ENCODE measurements at regions not wholly inside any gene's neighbourhood (a gene's known extent, or its start where the extent isn't known, plus 50 kb on each side); places are given as distances from the start of the nearest gene placed in this dataset.
"Not testable (repeated sequence)": the region's sequence is repeated elsewhere in the genome, so short reads cannot be mapped to it uniquely, and the experiment has no call there.

GRCh38 chr6:103101267-103101666 is 1707.8 kb downstream of the GRIK2 start:
- no peaks in the 10 kb centered on the region for H3K4me1 ChIP-seq (ENCODE audit: low read depth, poor library complexity, severe bottlenecking)
- TF ChIP-seq CTCF (conservative IDR thresholded peaks at IDR 0.05; ENCODE audit: low read depth, low read length): no peak
- H3K27ac ChIP-seq: no peak overlapping the region
- no peaks in the 10 kb centered on the region for H3K79me2 ChIP-seq (ENCODE audit: insufficient read depth, low read depth)
- no peak overlapping the region for H3K4me2 ChIP-seq
- no peaks in the 10 kb centered on the region for H3K36me3 ChIP-seq (ENCODE audit: insufficient read depth)
- H2AFZ ChIP-seq (ENCODE audit: low read depth): no peak overlapping the region
- no peaks in the 10 kb centered on the region for H3K27me3 ChIP-seq (ENCODE audit: insufficient read depth, low read depth)
- no peak overlapping the region for H3K4me3 ChIP-seq (IDR thresholded peaks at IDR 0.05; ENCODE audit: insufficient read depth, low read depth, low read length)
- no peak overlapping the region for H3K9ac ChIP-seq
- no peaks in the 10 kb centered on the region for H4K20me1 ChIP-seq (ENCODE audit: insufficient read depth)

GRCh38 chr6:103092414-103092813 is 1698.9 kb downstream of the GRIK2 start:
- H3K36me3 ChIP-seq (ENCODE audit: insufficient read depth); H3K4me3 ChIP-seq (IDR thresholded peaks at IDR 0.05; ENCODE audit: insufficient read depth, low read depth, low read length); H3K27ac ChIP-seq: not testable (repeated sequence)

GRCh38 chr6:103085801-103086200 is 1692.3 kb downstream of the GRIK2 start:
- Histone ChIP-seq H3K9ac (no peak overlapping the region), H3K36me3 (ENCODE audit: insufficient read depth) (no peaks in the 10 kb centered on the region), H4K20me1 (ENCODE audit: insufficient read depth) (no peaks in the 10 kb centered on the region), H3K4me1 (ENCODE audit: low read depth, poor library complexity, severe bottlenecking) (no peaks in the 10 kb centered on the region), H3K27me3 (ENCODE audit: insufficient read depth, low read depth) (no peaks in the 10 kb centered on the region), H3K27ac (no peak overlapping the region), H2AFZ (ENCODE audit: low read depth) (no peak overlapping the region), H3K79me2 (ENCODE audit: insufficient read depth, low read depth) (no peaks in the 10 kb centered on the region), H3K4me2 (no peak overlapping the region), H3K4me3 (IDR thresholded peaks at IDR 0.05; ENCODE audit: insufficient read depth, low read depth, low read length) (no peak overlapping the region)
- TF ChIP-seq CTCF (conservative IDR thresholded peaks at IDR 0.05; ENCODE audit: low read depth, low read length): no peak

More at GRCh38 chr6:103092414-103092813, 1698.9 kb downstream of the GRIK2 start:
- not testable (repeated sequence) for H3K4me2 ChIP-seq; H3K9ac ChIP-seq; H3K4me1 ChIP-seq (ENCODE audit: low read depth, poor library complexity, severe bottlenecking); H3K27me3 ChIP-seq (ENCODE audit: insufficient read depth, low read depth); H3K79me2 ChIP-seq (ENCODE audit: insufficient read depth, low read depth); H2AFZ ChIP-seq (ENCODE audit: low read depth); H4K20me1 ChIP-seq (ENCODE audit: insufficient read depth)

GRCh38 chr6:103081876-103082630 is 1688.5 kb downstream of the GRIK2 start:
- Histone ChIP-seq H3K4me2 (no peak overlapping the region), H4K20me1 (ENCODE audit: insufficient read depth) (no peaks in the 10 kb centered on the region), H3K27me3 (ENCODE audit: insufficient read depth, low read depth) (no peaks in the 10 kb centered on the region), H2AFZ (ENCODE audit: low read depth) (no peak overlapping the region), H3K4me1 (ENCODE audit: low read depth, poor library complexity, severe bottlenecking) (no peaks in the 10 kb centered on the region), H3K9ac (no peak overlapping the region), H3K36me3 (ENCODE audit: insufficient read depth) (no peaks in the 10 kb centered on the region), H3K4me3 (IDR thresholded peaks at IDR 0.05; ENCODE audit: insufficient read depth, low read depth, low read length) (no peak overlapping the region), H3K79me2 (ENCODE audit: insufficient read depth, low read depth) (no peaks in the 10 kb centered on the region), H3K27ac (no peak overlapping the region)
- no peak for TF ChIP-seq CTCF (conservative IDR thresholded peaks at IDR 0.05; ENCODE audit: low read depth, low read length)

GRCh38 chr6:103081126-103081525 is 1687.6 kb downstream of the GRIK2 start:
- no peak overlapping the region for H3K4me3 ChIP-seq (IDR thresholded peaks at IDR 0.05; ENCODE audit: insufficient read depth, low read depth, low read length)
- no peak overlapping the region for H3K9ac ChIP-seq
- H3K27me3 ChIP-seq (ENCODE audit: insufficient read depth, low read depth): no peaks in the 10 kb centered on the region
- H3K27ac ChIP-seq: no peak overlapping the region
- H4K20me1 ChIP-seq (ENCODE audit: insufficient read depth): no peaks in the 10 kb centered on the region
- no peak overlapping the region for H2AFZ ChIP-seq (ENCODE audit: low read depth)
- no peaks in the 10 kb centered on the region for H3K79me2 ChIP-seq (ENCODE audit: insufficient read depth, low read depth)
- no peaks in the 10 kb centered on the region for H3K36me3 ChIP-seq (ENCODE audit: insufficient read depth)
- no peak for TF ChIP-seq CTCF (conservative IDR thresholded peaks at IDR 0.05; ENCODE audit: low read depth, low read length)
- no peaks in the 10 kb centered on the region for H3K4me1 ChIP-seq (ENCODE audit: low read depth, poor library complexity, severe bottlenecking)
- H3K4me2 ChIP-seq: no peak overlapping the region
